HCT116 (cell line): ENCODE measurements at regions not wholly inside any gene's neighbourhood (a gene's known extent, or its start where the extent isn't known, plus 50 kb on each side); places are given as distances from the start of the nearest gene placed in this dataset.

Experiments
- ATAC-seq: fragments of 200-7000 bp; cut with Tn5 transposase; 2 replicates; pipeline ENCODE4 v1.9.1; 2020; ENCODE audit warnings: mild to moderate bottlenecking, moderate library complexity
- BruUV-seq: library from RNA; stranded (reverse); fragments of 400-500 nt; replicated peaks from 2 replicates; lab custom pipeline; 2021; lab: Mats Ljungman, UMichigan
- CTCF ChIA-PET: fragments of 300-600 bp; sonication (Branson Sonifier 250); formaldehyde crosslinking; loops from one replicate; lab custom pipeline; 2021; ENCODE audit warnings: antibody characterized with exemption; lab: Charles Lee
- POLR2A ChIA-PET: fragments of 300-600, 350-600 bp; sonication (Branson Sonifier 250); formaldehyde crosslinking; loops from one replicate; lab custom pipeline; 2021; ENCODE audit warnings: antibody characterized with exemption; lab: Charles Lee
- RAD21 ChIA-PET, 2 experiments: fragments of 300-600 bp; sonication (Branson Sonifier 250); formaldehyde crosslinking; loops; one replicate each; lab custom pipeline; 2023; ENCODE audit warnings: low total read pairs in 2 of 2; ENCODE audit not compliant: uncharacterized antibody in 2 of 2, unreplicated experiment in 2 of 2, low non-redundant PET in 1 of 2; lab: Charles Lee
- DNase-seq: peaks from one replicate; pipeline ENCODE4 v3.0.0-alpha.2; 2010; ENCODE audit warnings: low read depth, low spot score
- H2AFZ ChIP-seq: fragments of 200-600 bp; shearing (Covaris generic), sonication (generic); 2 replicates; pipeline ENCODE4 v1.6.1; 2017; ENCODE audit warnings: low read depth, mixed run types, mixed read lengths, antibody characterized with exemption, low read length; ENCODE audit not compliant: poor library complexity, severe bottlenecking
- H3K27ac ChIP-seq: 2 replicates; pipeline ENCODE4 v1.5.1; 2012; ENCODE audit warnings: low read depth, low read length
- H3K27me3 ChIP-seq: fragments of 200-600 bp; sonication (generic); 2 replicates; pipeline ENCODE4 v1.6.1; 2016; ENCODE audit warnings: mixed run types, low read length, mixed read lengths; ENCODE audit not compliant: insufficient read depth
- H3K36me3 ChIP-seq, 2 experiments: fragments of 200-500 bp in 1 of 2; fragments of 200-600 bp in 1 of 2; sonication (Bioruptor generic) in 1 of 2; sonication (generic) in 1 of 2; 2 replicates each; pipeline versions ENCODE4 v1.5.1 to v1.6.1; 2014 to 2016; ENCODE audit warnings: low read length in 2 of 2, inconsistent platforms in 1 of 2, mixed read lengths in 1 of 2, mixed run types in 1 of 2; ENCODE audit not compliant: insufficient read depth in 2 of 2, control insufficient read depth in 1 of 2
- H3K4me1 ChIP-seq, 2 experiments: fragments of 200-600 bp in 1 of 2; sonication (generic) in 1 of 2; 2 replicates each; pipeline versions ENCODE4 v1.5.1 to v1.6.1; 2012 to 2017; ENCODE audit warnings: low read length in 2 of 2, inconsistent platforms in 1 of 2, mild to moderate bottlenecking in 1 of 2, mixed read lengths in 1 of 2, mixed run types in 1 of 2, moderate library complexity in 1 of 2; ENCODE audit not compliant: insufficient read depth in 2 of 2, control insufficient read depth in 1 of 2
- H3K4me2 ChIP-seq: fragments of 200-600 bp; sonication (generic); 2 replicates; pipeline ENCODE4 v1.6.1; 2017; ENCODE audit warnings: mixed run types, low read length, mixed read lengths
- H3K4me3 ChIP-seq, 2 experiments: fragments of 200-600 bp in 1 of 2; sonication (generic) in 1 of 2; replicated peaks in 1 of 2; 2 replicates each; pipeline ENCODE4 v1.5.1; 2011 to 2016; ENCODE audit warnings: low read length in 2 of 2, control low read depth in 1 of 2, low read depth in 1 of 2, mild to moderate bottlenecking in 1 of 2, mixed read lengths in 1 of 2, mixed run types in 1 of 2
- H3K79me2 ChIP-seq: fragments of 200-600 bp; sonication (generic); 2 replicates; pipeline ENCODE4 v1.6.1; 2017; ENCODE audit warnings: mild to moderate bottlenecking, mixed run types, low read length, moderate library complexity, mixed read lengths; ENCODE audit not compliant: insufficient read depth
- H3K9ac ChIP-seq: fragments of 200-600 bp; sonication (generic); 2 replicates; pipeline ENCODE4 v1.6.1; 2016; ENCODE audit warnings: low read length, mixed read lengths
- H3K9me2 ChIP-seq: fragments of 200-600 bp; sonication (generic), shearing (Covaris generic); 2 replicates; pipeline ENCODE4 v1.6.1; 2017; ENCODE audit warnings: mixed run types, mild to moderate bottlenecking, moderate library complexity; ENCODE audit not compliant: insufficient read depth
- H3K9me3 ChIP-seq, 2 experiments: fragments of 200-500 bp in 1 of 2; fragments of 200-600 bp in 1 of 2; sonication (Bioruptor generic) in 1 of 2; sonication (generic) in 1 of 2; 2 replicates each; pipeline ENCODE4 v1.6.1; 2014 to 2017; ENCODE audit warnings: low read length in 2 of 2, mixed read lengths in 2 of 2, inconsistent platforms in 1 of 2, low read depth in 1 of 2, mild to moderate bottlenecking in 1 of 2, mixed run types in 1 of 2, moderate library complexity in 1 of 2; ENCODE audit not compliant: control insufficient read depth in 1 of 2, insufficient read depth in 1 of 2
- H4K20me1 ChIP-seq: fragments of 200-600 bp; sonication (generic), shearing (Covaris generic); 2 replicates; pipeline ENCODE4 v1.6.1; 2017; ENCODE audit warnings: mixed run types, mild to moderate bottlenecking, moderate library complexity; ENCODE audit not compliant: insufficient read depth
- CTCF ChIP-seq, 3 experiments: fragments of 200-600 bp in 1 of 3; sonication (generic) in 1 of 3; IDR thresholded peaks in 2 of 3; conservative IDR thresholded peaks in 1 of 3; 2 replicates each; pipeline ENCODE4 v1.5.1; 2012 to 2017; ENCODE audit warnings: low read depth in 2 of 3, low read length in 2 of 3, antibody characterized with exemption in 1 of 3, borderline replicate concordance in 1 of 3, control low read depth in 1 of 3, mild to moderate bottlenecking in 1 of 3, mixed read lengths in 1 of 3, mixed run types in 1 of 3, moderate library complexity in 1 of 3; ENCODE audit not compliant: insufficient read depth in 1 of 3
- EGR1 ChIP-seq: IDR thresholded peaks from 2 replicates; pipeline ENCODE4 v1.6.1; 2012; ENCODE audit warnings: low read depth
- ELF1 ChIP-seq: IDR thresholded peaks from 2 replicates; pipeline ENCODE4 v1.6.1; 2012; ENCODE audit warnings: low read depth, borderline replicate concordance
- EZH2phosphoT487 ChIP-seq: fragments of 200-600 bp; IDR thresholded peaks from 2 replicates; pipeline ENCODE4 v1.6.1; 2018; ENCODE audit warnings: antibody characterized with exemption, borderline replicate concordance
- TCF7L2 ChIP-seq: IDR thresholded peaks from 2 replicates; pipeline ENCODE4 v1.7.0; 2011; ENCODE audit warnings: borderline replicate concordance, inconsistent platforms; ENCODE audit not compliant: insufficient read depth, insufficient read length; ENCODE audit errors: extremely low read depth
- intact Hi-C: fragments of 100-400 bp; cut with micrococcal nuclease; formaldehyde crosslinking; loops from 2 replicates; pipeline ENCODE4 v1.10.0; 2022
- TF ChIP-seq, protein P1 (sequence below): IDR thresholded peaks from 2 replicates; pipeline ENCODE4 v1.6.1; 2012
- TF ChIP-seq, protein P2 (sequence below): IDR thresholded peaks from 2 replicates; pipeline ENCODE4 v1.6.1; 2011; ENCODE audit warnings: mild to moderate bottlenecking, low read length, moderate library complexity; ENCODE audit not compliant: insufficient replicate concordance; ENCODE audit errors: extremely low read depth

- H3K4me1 ChIP-seq: no peaks in the 10 kb centered on the region
- H3K79me2 ChIP-seq: no peaks in the 10 kb centered on the region
- H3K9me2 ChIP-seq: no peaks in the 10 kb centered on the region
- no peak overlapping the region for H3K9ac ChIP-seq
- BruUV-seq: no TSS peak
- H3K9me3 ChIP-seq: peaks cover 0 to 5% of the 10 kb centered on the region in 2 experiments; a peak in 1 of 4 replicates
- ChIA-PET POLR2A (no interaction called here), RAD21 (no interaction called here), CTCF (no interaction called here)
- H3K27ac ChIP-seq: no peak overlapping the region
- H2AFZ ChIP-seq: no peak overlapping the region
- H3K4me3 ChIP-seq: no peak overlapping the region
- H4K20me1 ChIP-seq: no peaks in the 10 kb centered on the region
- TF ChIP-seq ELF1: no peak
- TF ChIP-seq TCF7L2: no peak
- TF ChIP-seq, protein P1, sequence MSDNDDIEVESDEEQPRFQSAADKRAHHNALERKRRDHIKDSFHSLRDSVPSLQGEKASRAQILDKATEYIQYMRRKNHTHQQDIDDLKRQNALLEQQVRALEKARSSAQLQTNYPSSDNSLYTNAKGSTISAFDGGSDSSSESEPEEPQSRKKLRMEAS: no peak
- TF ChIP-seq, protein P2, sequence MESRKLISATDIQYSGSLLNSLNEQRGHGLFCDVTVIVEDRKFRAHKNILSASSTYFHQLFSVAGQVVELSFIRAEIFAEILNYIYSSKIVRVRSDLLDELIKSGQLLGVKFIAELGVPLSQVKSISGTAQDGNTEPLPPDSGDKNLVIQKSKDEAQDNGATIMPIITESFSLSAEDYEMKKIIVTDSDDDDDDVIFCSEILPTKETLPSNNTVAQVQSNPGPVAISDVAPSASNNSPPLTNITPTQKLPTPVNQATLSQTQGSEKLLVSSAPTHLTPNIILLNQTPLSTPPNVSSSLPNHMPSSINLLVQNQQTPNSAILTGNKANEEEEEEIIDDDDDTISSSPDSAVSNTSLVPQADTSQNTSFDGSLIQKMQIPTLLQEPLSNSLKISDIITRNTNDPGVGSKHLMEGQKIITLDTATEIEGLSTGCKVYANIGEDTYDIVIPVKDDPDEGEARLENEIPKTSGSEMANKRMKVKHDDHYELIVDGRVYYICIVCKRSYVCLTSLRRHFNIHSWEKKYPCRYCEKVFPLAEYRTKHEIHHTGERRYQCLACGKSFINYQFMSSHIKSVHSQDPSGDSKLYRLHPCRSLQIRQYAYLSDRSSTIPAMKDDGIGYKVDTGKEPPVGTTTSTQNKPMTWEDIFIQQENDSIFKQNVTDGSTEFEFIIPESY: no peak
- no peak for TF ChIP-seq CTCF (IDR thresholded peaks at IDR 0.05 in 2 of 3, conservative IDR thresholded peaks at IDR 0.05 in 1 of 3; ENCODE audit: borderline replicate concordance in 1 of 3, insufficient read depth in 1 of 3, low read depth in 2 of 3, low read length in 2 of 3)
- no peak for TF ChIP-seq EZH2phosphoT487
- no peak for TF ChIP-seq EGR1
- no peaks in the 10 kb centered on the region for H3K27me3 ChIP-seq
- no peak for DNase-seq
- no peak for ATAC-seq
- no peaks in the 10 kb centered on the region for H3K36me3 ChIP-seq
- H3K4me2 ChIP-seq: no peak overlapping the region
- intact Hi-C loops: no loop called here
Measured at GRCh38 chr9:12305211-12305610, 388.0 kb upstream of the TYRP1 start.
